Upper lobe of left lung (tissue), 6 donors: ENCODE measurements at regions not wholly inside any gene's neighbourhood (a gene's known extent, or its start where the extent isn't known, plus 50 kb on each side); places are given as distances from the start of the nearest gene placed in this dataset.

ENCODE experiments used
- ATAC-seq, 2 donors: fragments of 200-7000 bp; cut with Tn5 transposase; one replicate each; pipeline ENCODE4 v1.9.1; 2022; ENCODE audit warnings: mild to moderate bottlenecking in 2 of 2, moderate library complexity in 2 of 2; ENCODE audit not compliant: low FRiP score in 2 of 2
- DNase-seq, 2 donors: peaks; one replicate each; pipeline ENCODE4 v3.0.0-alpha.2; 2019 to 2020
- H3K27ac ChIP-seq, 4 donors: fragments of 200-600 bp; sonication (generic); one replicate each; pipeline ENCODE4 v1.5.1; 2016 to 2019
- H3K27me3 ChIP-seq, 4 donors: fragments of 200-600 bp; sonication (generic); one replicate each; pipeline ENCODE4 v1.5.1; 2017 to 2019
- H3K36me3 ChIP-seq, 4 donors: fragments of 200-600 bp; sonication (generic); one replicate each; pipeline ENCODE4 v1.5.1; 2016 to 2019
- H3K4me1 ChIP-seq, 4 donors: fragments of 200-600 bp; sonication (generic); one replicate each; pipeline ENCODE4 v1.5.1; 2018 to 2019
- H3K4me3 ChIP-seq, 4 donors: fragments of 200-600 bp; sonication (generic); one replicate each; pipeline ENCODE4 v1.5.1; 2017 to 2019; ENCODE audit warnings: mild to moderate bottlenecking in 2 of 4, moderate library complexity in 1 of 4
- H3K9me3 ChIP-seq, 4 donors: fragments of 200-600 bp; sonication (generic); one replicate each; pipeline ENCODE4 v1.5.1; 2018 to 2019
- CTCF ChIP-seq, 6 experiments: fragments of 450-650 bp in 4 of 6; fragments of 200-600 bp in 2 of 6; sonication (generic) in 2 of 6; IDR thresholded peaks; one replicate each; pipeline ENCODE4 v1.5.1; 2016 to 2019; ENCODE audit warnings: antibody characterized with exemption in 6 of 6
- EP300 ChIP-seq, 4 donors: sonication (generic); formaldehyde crosslinking; IDR thresholded peaks; one replicate each; pipeline ENCODE4 v1.5.1; 2017; ENCODE audit warnings: antibody characterized with exemption in 4 of 4, control low read depth in 2 of 4
- POLR2A ChIP-seq, 4 donors: fragments of 450-650 bp; IDR thresholded peaks; one replicate each; pipeline ENCODE4 v1.5.1; 2016 to 2017; ENCODE audit warnings: antibody characterized with exemption in 4 of 4, mild to moderate bottlenecking in 2 of 4
- POLR2AphosphoS5 ChIP-seq, 2 donors: sonication (generic); formaldehyde crosslinking; IDR thresholded peaks; one replicate each; pipeline ENCODE4 v1.5.1; 2017; ENCODE audit warnings: antibody characterized with exemption in 2 of 2
- WGBS, 2 donors: methylation state at CpG; one replicate each; pipeline ENCODE4 v1.1.5; 2017 to 2018; 5-methylcytosine and 5-hydroxymethylcytosine counted together
- donor health status: DM: no; HTN: no; CAD: no; lungs with moderate emphysema.
- donor health status: DM: no; HTN: yes; CAD: no; lungs with severe emphysema.

- peak in 1 of 2 donors; percentile 87 for DNase-seq
- Histone ChIP-seq H3K9me3 (no peaks in the 10 kb centered on the region), H3K4me3 (no peak overlapping the region), H3K4me1 (peaks cover 4 to 10% (median 5%) of the 10 kb centered on the region in 4 donors), H3K36me3 (no peaks in the 10 kb centered on the region), H3K27ac (no peak overlapping the region), H3K27me3 (no peaks in the 10 kb centered on the region)
- WGBS, 2 donors: 22 to 25% methylated on average over 12 of the region's 12 CpGs
- peak; percentile 94 to 97 for ATAC-seq
- TF ChIP-seq POLR2A (IDR thresholded peaks at IDR 0.05) (no peak), EP300 (IDR thresholded peaks at IDR 0.05) (peak in 1 of 4 donors; percentile 7), POLR2AphosphoS5 (IDR thresholded peaks at IDR 0.05) (peak in 1 of 2 donors; percentile 48), CTCF (IDR thresholded peaks at IDR 0.05) (no peak)
Measured at GRCh38 chr13:34156841-34157365, 339.0 kb downstream of the RFC3 start.

- TF ChIP-seq EP300 (IDR thresholded peaks at IDR 0.05) (no peak), POLR2AphosphoS5 (IDR thresholded peaks at IDR 0.05) (no peak), POLR2A (IDR thresholded peaks at IDR 0.05) (no peak), CTCF (IDR thresholded peaks at IDR 0.05) (no peak)
- no peak for DNase-seq
- Histone ChIP-seq H3K4me1 (peaks cover 5 to 12% (median 6%) of the 10 kb centered on the region in 4 donors), H3K27me3 (no peaks in the 10 kb centered on the region), H3K27ac (no peak overlapping the region), H3K36me3 (no peaks in the 10 kb centered on the region), H3K9me3 (no peaks in the 10 kb centered on the region), H3K4me3 (no peak overlapping the region)
- ATAC-seq: no peak
- 94 to 95% methylated on average over 3 of the region's 3 CpGs for WGBS, 2 donors
Measured at GRCh38 chr13:34159946-34160345, 342.0 kb downstream of the RFC3 start.

GRCh38 chr13:34161931-34162543, 344.1 kb downstream of the RFC3 start:
- WGBS, 2 donors: 34 to 37% methylated on average over 5 of the region's 5 CpGs
- no peaks in the 10 kb centered on the region for H3K9me3 ChIP-seq
- TF ChIP-seq EP300 (IDR thresholded peaks at IDR 0.05) (peak in 1 of 4 donors; percentile 24), CTCF (IDR thresholded peaks at IDR 0.05) (no peak), POLR2A (IDR thresholded peaks at IDR 0.05) (no peak), POLR2AphosphoS5 (IDR thresholded peaks at IDR 0.05) (no peak)
- H3K4me1 ChIP-seq: peaks cover 0 to 12% (median 6%) of the 10 kb centered on the region in 4 donors
- H3K4me3 ChIP-seq: peak overlapping the region in 1 of 4 donors; percentile 19
- DNase-seq (no peak), ATAC-seq (peak; percentile 28 to 56)
- no peaks in the 10 kb centered on the region for H3K27me3 ChIP-seq
- no peaks in the 10 kb centered on the region for H3K36me3 ChIP-seq
- peak overlapping the region; percentile 3 to 70 (median 48) for H3K27ac ChIP-seq

DNA sequence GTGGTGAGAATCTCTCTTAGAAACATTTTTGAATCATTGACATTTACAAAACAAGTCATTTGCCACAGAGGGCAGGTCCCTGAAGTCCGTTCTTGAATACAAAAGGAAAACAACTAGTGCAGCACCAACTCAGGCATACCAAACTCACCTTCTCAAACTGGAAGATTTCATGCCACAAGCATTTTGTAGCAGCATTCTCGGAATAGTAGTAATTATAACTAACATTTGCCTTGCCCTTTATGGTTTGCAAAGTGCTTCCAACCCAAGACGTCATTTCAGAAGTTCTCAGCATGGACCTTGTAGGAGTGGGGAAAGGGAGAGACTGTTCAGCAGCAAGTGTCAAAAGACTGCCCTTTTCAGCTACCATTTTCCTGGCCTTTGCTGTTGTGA, 344.6 kb downstream of the RFC3 start:
- no peaks in the 10 kb centered on the region for H3K36me3 ChIP-seq
- H3K9me3 ChIP-seq: no peaks in the 10 kb centered on the region
- DNase-seq: no peak
- H3K27me3 ChIP-seq: no peaks in the 10 kb centered on the region
- peak; percentile 31 to 65 for ATAC-seq
- peak overlapping the region; percentile 3 to 70 (median 48) for H3K27ac ChIP-seq
- H3K4me1 ChIP-seq: peaks cover 0 to 8% (median 6%) of the 10 kb centered on the region in 4 donors
- H3K4me3 ChIP-seq: peak overlapping the region in 1 of 4 donors; percentile 19
- 37% methylated on average over 3 of the region's 3 CpGs for WGBS, 2 donors
- TF ChIP-seq POLR2AphosphoS5 (IDR thresholded peaks at IDR 0.05): no peak
- no peak for TF ChIP-seq POLR2A (IDR thresholded peaks at IDR 0.05)
- peak in 1 of 4 donors; percentile 6 for TF ChIP-seq EP300 (IDR thresholded peaks at IDR 0.05)
- no peak for TF ChIP-seq CTCF (IDR thresholded peaks at IDR 0.05)

DNA sequence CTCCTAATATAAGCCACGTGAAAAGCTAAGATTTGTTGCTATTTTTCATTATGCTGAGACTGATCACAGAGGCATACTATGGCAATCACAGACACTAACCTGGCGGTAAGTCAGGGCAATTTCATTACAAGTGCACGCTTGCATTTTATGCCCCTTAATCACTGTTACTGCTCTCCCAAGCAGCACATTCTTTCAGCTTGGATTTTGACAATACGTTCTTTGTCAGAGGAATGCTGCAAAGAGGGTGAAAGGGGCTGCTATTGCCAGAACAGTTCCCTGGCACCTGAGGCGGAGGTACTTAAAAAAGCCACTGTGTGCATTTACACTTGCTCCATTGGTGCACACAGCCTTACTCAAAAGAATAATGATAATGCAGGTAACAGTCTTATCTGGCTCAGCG, 346.6 kb downstream of the RFC3 start:
- WGBS, 2 donors: 89 to 90% methylated on average over 6 of the region's 6 CpGs

More for the DNA sequence above, 346.6 kb downstream of the RFC3 start:
- no peak overlapping the region for H3K27ac ChIP-seq
- H3K9me3 ChIP-seq: no peaks in the 10 kb centered on the region
- no peak for TF ChIP-seq EP300 (IDR thresholded peaks at IDR 0.05)
- no peak for TF ChIP-seq POLR2AphosphoS5 (IDR thresholded peaks at IDR 0.05)
- TF ChIP-seq CTCF (IDR thresholded peaks at IDR 0.05): no peak
- no peak for TF ChIP-seq POLR2A (IDR thresholded peaks at IDR 0.05)
- no peaks in the 10 kb centered on the region for H3K27me3 ChIP-seq
- peaks cover 0 to 7% (median 6%) of the 10 kb centered on the region in 4 donors for H3K4me1 ChIP-seq
- ATAC-seq (no peak), DNase-seq (no peak)
- H3K4me3 ChIP-seq: no peak overlapping the region
- no peaks in the 10 kb centered on the region for H3K36me3 ChIP-seq
